Lung (tissue), 11 donors: ENCODE measurements at regions not wholly inside any gene's neighbourhood (a gene's known extent, or its start where the extent isn't known, plus 50 kb on each side); places are given as distances from the start of the nearest gene placed in this dataset.

Experiments
- ATAC-seq: fragments of 200-7000 bp; cut with Tn5 transposase; one replicate; pipeline ENCODE4 v1.9.1; 2020; ENCODE audit warnings: moderate number of reproducible peaks; ENCODE audit not compliant: insufficient read depth, low FRiP score
- DNase-seq, 3 donors: peaks; one replicate each; pipeline ENCODE4 v3.0.0-alpha.2; 2013 to 2017
- H3K27ac ChIP-seq, 2 donors: one replicate each; pipeline ENCODE4 v1.5.1; 2013; ENCODE audit warnings: mild to moderate bottlenecking in 2 of 2, moderate library complexity in 2 of 2, control low read depth in 1 of 2, inconsistent platforms in 1 of 2, low read depth in 1 of 2, low read length in 1 of 2
- H3K27me3 ChIP-seq, 3 donors: one replicate each; pipeline ENCODE4 v1.5.1; 2013; ENCODE audit warnings: low read length in 2 of 3; ENCODE audit not compliant: control insufficient read depth in 3 of 3, insufficient read depth in 3 of 3
- H3K36me3 ChIP-seq, 4 donors: one replicate each; pipeline ENCODE4 v1.5.1; 2013; ENCODE audit warnings: low read length in 4 of 4, mild to moderate bottlenecking in 1 of 4, moderate library complexity in 1 of 4; ENCODE audit not compliant: control insufficient read depth in 4 of 4, insufficient read depth in 4 of 4
- H3K4me1 ChIP-seq, 5 donors: one replicate each; pipeline ENCODE4 v1.5.1; 2013; ENCODE audit warnings: low read length in 5 of 5, mild to moderate bottlenecking in 2 of 5, moderate library complexity in 1 of 5; ENCODE audit not compliant: control insufficient read depth in 5 of 5, insufficient read depth in 5 of 5
- H3K4me3 ChIP-seq: one replicate; pipeline ENCODE4 v1.5.1; 2013; ENCODE audit warnings: mild to moderate bottlenecking, control low read depth, moderate library complexity
- H3K9ac ChIP-seq, 2 donors: one replicate each; pipeline ENCODE4 v1.5.1; 2013; ENCODE audit warnings: low read length in 2 of 2, control low read depth in 1 of 2; ENCODE audit not compliant: insufficient read depth in 1 of 2
- H3K9me3 ChIP-seq, 4 donors: one replicate each; pipeline ENCODE4 v1.5.1; 2013; ENCODE audit warnings: low read length in 3 of 4, mild to moderate bottlenecking in 1 of 4, moderate library complexity in 1 of 4; ENCODE audit not compliant: control insufficient read depth in 4 of 4, insufficient read depth in 3 of 4
- CTCF ChIP-seq: IDR thresholded peaks from 2 replicates; pipeline ENCODE4 v1.5.1; 2012; ENCODE audit warnings: mild to moderate bottlenecking; ENCODE audit errors: control extremely low read depth, extremely low read depth
- WGBS, 2 donors: extraction: QIAGEN DNeasy Blood & Tissue Kit; methylation state at CpG; one replicate each; pipeline ENCODE4 v1.1.7; 2013; 5-methylcytosine and 5-hydroxymethylcytosine counted together
- donor health status: control.
- donor health status: control.
- donor health status: Bipolar disorder and iron deficiency.
- donor health status: healthy.
- donor health status: DM: yes; HTN: yes; CAD: no.

GRCh38 chr5:96279801-96280542 is 153.1 kb downstream of the PCSK1 start:
- Histone ChIP-seq H3K27ac (no peak overlapping the region), H3K4me3 (no peak overlapping the region), H3K27me3 (no peaks in the 10 kb centered on the region), H3K9me3 (no peaks in the 10 kb centered on the region), H3K36me3 (no peaks in the 10 kb centered on the region), H3K9ac (no peak overlapping the region), H3K4me1 (peaks cover 0 to 3% (median 0%) of the 10 kb centered on the region in 5 donors)
- TF ChIP-seq CTCF, result no peak
- no peak for DNase-seq
- 78 to 84% methylated on average over 6 of the region's 6 CpGs for WGBS, 2 donors
- ATAC-seq, result no peak

- no peak for ATAC-seq
- Histone ChIP-seq H3K36me3 (no peaks in the 10 kb centered on the region), H3K4me1 (peaks cover 0 to 3% (median 0%) of the 10 kb centered on the region in 5 donors), H3K9me3 (no peaks in the 10 kb centered on the region), H3K4me3 (no peak overlapping the region), H3K27ac (no peak overlapping the region), H3K27me3 (no peaks in the 10 kb centered on the region), H3K9ac (no peak overlapping the region)
- no peak for TF ChIP-seq CTCF
- DNase-seq, result no peak
- WGBS, 2 donors, result 82 to 86% methylated on average over 3 of the region's 3 CpGs
Observed at GRCh38 chr5:96278981-96279380, 154.1 kb downstream of the PCSK1 start.

GRCh38 chr5:96275051-96275450 is 158.0 kb downstream of the PCSK1 start:
- WGBS, 2 donors, result 82 to 91% methylated on average over 3 of the region's 3 CpGs
- H3K36me3 ChIP-seq, result no peaks in the 10 kb centered on the region
- no peak overlapping the region for H3K9ac ChIP-seq
- no peak for TF ChIP-seq CTCF
- DNase-seq, result no peak
- H3K9me3 ChIP-seq, result no peaks in the 10 kb centered on the region
- no peak overlapping the region for H3K4me3 ChIP-seq
- no peak overlapping the region for H3K27ac ChIP-seq
- ATAC-seq, result no peak
- H3K27me3 ChIP-seq, result no peaks in the 10 kb centered on the region
- H3K4me1 ChIP-seq, result no peaks in the 10 kb centered on the region

- 74 to 97% methylated on average over 1 of the region's 1 CpG for WGBS, 2 donors
- no peak for ATAC-seq
- Histone ChIP-seq H3K4me3 (no peak overlapping the region), H3K36me3 (no peaks in the 10 kb centered on the region), H3K9ac (no peak overlapping the region), H3K4me1 (peaks cover 0 to 4% (median 0%) of the 10 kb centered on the region in 5 donors), H3K9me3 (peaks cover 0 to 4% (median 0%) of the 10 kb centered on the region in 4 donors), H3K27ac (no peak overlapping the region), H3K27me3 (no peaks in the 10 kb centered on the region)
- no peak for TF ChIP-seq CTCF
- no peak for DNase-seq
Observed at GRCh38 chr5:96265487-96265886, 167.6 kb downstream of the PCSK1 start.
